Suprapubic skin (tissue), 4 donors: ENCODE measurements at regions not wholly inside any gene's neighbourhood (a gene's known extent, or its start where the extent isn't known, plus 50 kb on each side); places are given as distances from the start of the nearest gene placed in this dataset.

Experiments used
- DNase-seq, 2 donors: peaks; one replicate each; pipeline ENCODE4 v3.0.0-alpha.2; 2019; ENCODE audit warnings: low spot score in 2 of 2
- H3K27ac ChIP-seq: fragments of 200-600 bp; sonication (generic); one replicate; pipeline ENCODE4 v1.5.1; 2019
- H3K27me3 ChIP-seq: fragments of 200-600 bp; sonication (generic); one replicate; pipeline ENCODE4 v1.5.1; 2019
- H3K36me3 ChIP-seq: fragments of 200-600 bp; sonication (generic); one replicate; pipeline ENCODE4 v1.5.1; 2019
- H3K4me1 ChIP-seq: fragments of 200-600 bp; sonication (generic); one replicate; pipeline ENCODE4 v1.5.1; 2019
- H3K4me3 ChIP-seq: fragments of 200-600 bp; sonication (generic); one replicate; pipeline ENCODE4 v1.5.1; 2019; ENCODE audit warnings: mild to moderate bottlenecking
- H3K9me3 ChIP-seq: fragments of 200-600 bp; sonication (generic); one replicate; pipeline ENCODE4 v1.5.1; 2019
- CTCF ChIP-seq, 2 donors: fragments of 200-600 bp in 1 of 2; fragments of 450-650 bp in 1 of 2; sonication (generic) in 1 of 2; IDR thresholded peaks; one replicate each; pipeline ENCODE4 v1.5.1; 2016 to 2019; ENCODE audit warnings: antibody characterized with exemption in 2 of 2, mild to moderate bottlenecking in 1 of 2, moderate library complexity in 1 of 2
- EP300 ChIP-seq: sonication (generic); formaldehyde crosslinking; IDR thresholded peaks from one replicate; pipeline ENCODE4 v1.6.1; 2017; ENCODE audit warnings: antibody characterized with exemption
- POLR2A ChIP-seq, 2 donors: fragments of 450-650 bp; IDR thresholded peaks; one replicate each; pipeline ENCODE4 v1.6.1; 2017; ENCODE audit warnings: antibody characterized with exemption in 2 of 2, mild to moderate bottlenecking in 2 of 2, moderate library complexity in 2 of 2
- POLR2AphosphoS5 ChIP-seq, 3 donors: sonication (generic); formaldehyde crosslinking; IDR thresholded peaks; one replicate each; pipeline ENCODE4 v1.6.1; 2017; ENCODE audit warnings: antibody characterized with exemption in 3 of 3
- WGBS: methylation state at CpG from one replicate; pipeline ENCODE4 v1.1.5; 2018; 5-methylcytosine and 5-hydroxymethylcytosine counted together

DNA sequence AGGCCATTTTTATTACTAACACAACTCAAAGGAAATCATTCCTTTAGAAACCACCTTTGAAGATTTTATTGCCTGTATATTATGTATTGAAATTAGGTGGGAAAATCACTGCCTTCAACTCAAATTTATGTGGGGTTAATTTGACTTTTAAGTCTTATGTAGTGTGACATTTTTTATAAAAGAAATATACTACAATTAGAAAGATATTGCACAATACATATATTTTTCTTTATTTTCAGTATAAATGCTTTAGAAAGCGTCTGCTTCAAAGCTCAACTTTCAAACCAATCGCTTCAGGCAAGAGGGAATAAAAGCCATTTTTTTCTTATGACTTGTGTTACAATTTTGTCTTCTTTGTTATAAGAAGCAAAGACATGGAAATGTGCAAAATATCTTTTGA lies 337.4 kb upstream of the ZWINT start:
- Histone ChIP-seq H3K4me3 (no peak overlapping the region), H3K9me3 (no peaks in the 10 kb centered on the region), H3K36me3 (no peaks in the 10 kb centered on the region), H3K27me3 (no peaks in the 10 kb centered on the region), H3K4me1 (no peaks in the 10 kb centered on the region), H3K27ac (no peak overlapping the region)
- TF ChIP-seq EP300 (no peak), POLR2AphosphoS5 (IDR thresholded peaks at IDR 0.05) (no peak), POLR2A (IDR thresholded peaks at IDR 0.05) (no peak), CTCF (IDR thresholded peaks at IDR 0.05) (no peak)
- 44% methylated on average over 2 of the region's 2 CpGs for WGBS
- no peak for DNase-seq

GRCh38 chr10:56679578-56679977 lies 318.5 kb upstream of the ZWINT start:
- DNase-seq, result no peak
- Histone ChIP-seq H3K27ac (no peak overlapping the region), H3K4me3 (no peak overlapping the region), H3K27me3 (no peaks in the 10 kb centered on the region), H3K9me3 (peaks cover 4% of the 10 kb centered on the region), H3K4me1 (no peaks in the 10 kb centered on the region), H3K36me3 (no peaks in the 10 kb centered on the region)
- TF ChIP-seq EP300 (no peak), CTCF (IDR thresholded peaks at IDR 0.05) (no peak), POLR2AphosphoS5 (IDR thresholded peaks at IDR 0.05) (no peak), POLR2A (IDR thresholded peaks at IDR 0.05) (no peak)

GRCh38 chr10:56662765-56663447 lies 301.8 kb upstream of the ZWINT start:
- Histone ChIP-seq H3K27me3 (no peaks in the 10 kb centered on the region), H3K4me3 (no peak overlapping the region), H3K36me3 (no peaks in the 10 kb centered on the region), H3K27ac (no peak overlapping the region), H3K4me1 (no peaks in the 10 kb centered on the region), H3K9me3 (no peaks in the 10 kb centered on the region)
- DNase-seq, result no peak
- no peak for TF ChIP-seq CTCF (IDR thresholded peaks at IDR 0.05)
- TF ChIP-seq POLR2A (IDR thresholded peaks at IDR 0.05), result no peak
- TF ChIP-seq POLR2AphosphoS5 (IDR thresholded peaks at IDR 0.05), result no peak
- no peak for TF ChIP-seq EP300

DNA sequence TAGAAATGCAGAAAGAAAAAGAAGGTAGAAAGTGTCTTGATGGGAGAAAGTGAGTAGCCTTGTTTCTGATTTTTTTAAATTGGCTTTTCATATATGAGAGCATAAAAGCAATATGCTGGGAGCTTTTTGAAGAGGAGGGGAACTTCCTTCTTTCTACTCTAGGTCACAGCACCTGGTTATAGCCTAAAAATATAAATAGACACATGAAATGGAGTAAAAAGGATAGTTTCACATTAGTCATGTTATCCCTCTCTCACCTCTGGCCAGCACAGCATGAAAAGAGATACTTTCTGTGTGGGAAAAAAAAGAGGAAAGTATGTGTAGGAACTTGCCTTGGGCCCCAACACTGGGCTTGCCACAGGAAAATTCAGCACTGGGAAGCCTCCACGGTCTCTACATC lies 292.2 kb upstream of the ZWINT start:
- Histone ChIP-seq H3K9me3 (peaks cover 16% of the 10 kb centered on the region), H3K36me3 (no peaks in the 10 kb centered on the region), H3K4me1 (no peaks in the 10 kb centered on the region), H3K27me3 (no peaks in the 10 kb centered on the region), H3K4me3 (no peak overlapping the region), H3K27ac (no peak overlapping the region)
- 64% methylated on average over 1 of the region's 1 CpG for whole genome bisulfite sequencing
- DNase-seq, result no peak
- TF ChIP-seq POLR2A (IDR thresholded peaks at IDR 0.05), result no peak
- TF ChIP-seq POLR2AphosphoS5 (IDR thresholded peaks at IDR 0.05), result no peak
- no peak for TF ChIP-seq EP300
- no peak for TF ChIP-seq CTCF (IDR thresholded peaks at IDR 0.05)

- no peak overlapping the region for H3K4me3 ChIP-seq
- no peaks in the 10 kb centered on the region for H3K36me3 ChIP-seq
- DNase-seq, result no peak
- TF ChIP-seq POLR2A (IDR thresholded peaks at IDR 0.05) (no peak), POLR2AphosphoS5 (IDR thresholded peaks at IDR 0.05) (no peak)
- H3K27me3 ChIP-seq, result no peaks in the 10 kb centered on the region
- no peak overlapping the region for H3K27ac ChIP-seq
- peaks cover 13% of the 10 kb centered on the region for H3K9me3 ChIP-seq
- no peaks in the 10 kb centered on the region for H3K4me1 ChIP-seq
- WGBS, result 86% methylated on average over 8 of the region's 13 CpGs
These were observed 285.5 kb upstream of the ZWINT start for GRCh38 chr10:56646329-56647111.
